ENCODE measurements at regions not wholly inside any gene's neighbourhood (a gene's known extent, or its start where the extent isn't known, plus 50 kb on each side); places are given as distances from the start of the nearest gene placed in this dataset.
A peak's percentile ranks its signal among the peaks of the same experiment; 100 is the strongest.
"Not testable (repeated sequence)": the region's sequence is repeated elsewhere in the genome, so short reads cannot be mapped to it uniquely, and the experiment has no call there.

DNA sequence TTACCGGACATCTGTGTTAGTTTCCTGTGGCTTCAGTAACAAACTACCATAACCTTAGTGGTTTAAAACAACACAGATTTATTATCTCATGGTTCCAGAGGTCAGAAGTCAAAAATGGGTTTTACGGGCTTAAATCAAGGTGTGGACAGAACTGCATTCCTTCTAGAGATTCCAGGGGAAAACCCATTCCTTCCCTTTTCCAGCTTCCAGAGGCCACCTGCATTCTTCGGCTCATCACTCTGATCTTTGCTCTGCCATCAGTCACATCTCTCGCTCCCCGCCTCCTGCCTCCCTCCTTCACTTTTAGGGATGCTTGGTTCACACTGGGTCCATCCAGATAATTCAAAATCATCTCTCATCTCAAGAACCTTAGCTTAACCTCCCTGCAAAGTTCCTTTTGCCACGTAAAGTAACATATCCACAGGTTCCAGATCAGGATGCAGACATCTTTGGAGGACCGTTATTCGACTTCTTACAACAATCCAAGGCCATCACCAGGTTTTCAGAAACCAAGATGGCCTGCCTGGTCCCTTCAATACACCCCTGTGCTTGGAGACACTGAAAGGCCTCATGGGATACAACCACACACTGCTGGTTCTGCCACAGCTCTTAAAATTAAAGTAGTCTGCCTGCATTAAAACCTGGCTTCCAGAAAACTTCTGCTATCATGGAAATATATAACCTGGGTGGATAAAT is 225.9 kb upstream of the MYO3A start:
- DNase-seq (ENCODE audit: insufficient read length, low spot score) (no peak), FAIRE-seq (no peak)

DNA sequence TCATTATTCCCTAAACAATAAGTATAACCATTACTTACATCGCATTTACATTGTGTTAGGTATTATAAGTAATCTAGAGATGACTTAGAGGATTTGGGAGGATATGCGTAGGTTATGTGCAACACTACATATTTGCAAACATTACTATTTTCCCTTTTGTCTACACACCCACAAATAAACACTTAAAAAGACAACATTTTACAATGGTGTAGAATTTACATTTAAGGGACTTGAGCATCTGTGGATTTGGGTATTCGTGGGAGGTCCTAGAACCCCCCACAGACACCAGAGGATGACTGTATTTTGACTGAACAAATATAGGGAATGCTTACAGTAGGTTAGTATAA is 220.2 kb upstream of the MYO3A start:
- no peak for DNase-seq (ENCODE audit: insufficient read length, low spot score)
- no peak for FAIRE-seq

DNA sequence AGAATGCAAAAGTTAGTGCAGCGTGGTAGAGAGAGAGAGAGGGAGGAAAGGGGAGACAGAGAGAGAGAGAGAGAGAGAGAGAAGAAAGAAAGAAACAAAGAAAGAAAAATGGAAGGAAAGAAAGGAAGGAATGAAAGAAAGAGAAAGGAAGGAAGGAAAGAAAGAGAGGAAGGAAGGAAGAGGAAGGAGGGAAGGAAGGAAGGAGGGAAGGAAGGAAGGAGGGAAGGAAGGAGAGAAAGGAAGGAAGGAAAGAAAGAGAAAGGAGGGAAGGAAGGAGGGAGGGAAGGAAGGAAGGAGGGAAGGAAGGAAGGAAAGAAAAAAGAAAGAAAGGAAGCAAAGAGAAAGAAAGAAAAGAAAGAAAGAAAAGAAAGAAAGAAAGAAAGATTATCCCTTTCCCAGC is 209.8 kb upstream of the MYO3A start:
- DNase-seq (ENCODE audit: insufficient read length, low spot score) (no peak), FAIRE-seq (no peak)

DNA sequence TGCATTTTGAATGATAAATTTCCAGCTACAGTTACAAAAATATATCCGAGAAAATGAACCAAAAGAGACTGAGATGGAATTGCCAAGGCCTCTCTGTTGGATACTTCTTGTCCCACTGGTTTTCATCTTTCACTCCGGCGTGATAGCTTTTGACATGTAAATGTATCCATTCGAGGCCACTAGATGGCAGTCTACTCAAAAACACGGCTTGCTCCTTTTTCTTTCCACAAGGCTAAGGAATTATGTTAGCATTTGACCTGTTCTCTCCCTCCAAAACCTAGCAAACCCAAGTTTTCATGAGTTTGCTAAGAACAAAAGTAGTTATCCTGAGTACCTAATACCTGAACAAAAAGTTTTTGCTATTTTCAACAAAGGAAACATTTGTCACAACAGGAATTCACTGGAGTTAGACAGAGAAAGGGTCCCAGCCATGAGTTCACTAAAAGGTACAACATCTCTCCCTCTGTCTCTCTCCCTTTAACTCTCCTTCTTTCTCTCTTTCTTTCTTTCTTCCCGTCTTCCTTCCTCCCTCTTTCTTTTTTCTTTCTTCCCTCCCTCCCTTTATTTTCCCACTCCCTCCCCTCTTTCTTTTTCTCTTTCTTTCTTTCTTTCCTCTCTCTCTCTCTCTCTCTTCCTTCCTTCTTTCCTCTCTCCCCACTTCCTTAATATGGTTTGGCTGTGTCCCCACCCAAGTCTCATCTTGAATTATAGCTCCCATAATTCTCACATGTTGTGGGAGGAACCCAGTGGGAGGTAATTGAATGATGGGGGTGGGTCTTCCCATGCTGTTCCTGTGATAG is 207.9 kb upstream of the MYO3A start:
- DNase-seq (ENCODE audit: insufficient read length, low spot score) = no peak
- peak; percentile 86 for FAIRE-seq

DNA sequence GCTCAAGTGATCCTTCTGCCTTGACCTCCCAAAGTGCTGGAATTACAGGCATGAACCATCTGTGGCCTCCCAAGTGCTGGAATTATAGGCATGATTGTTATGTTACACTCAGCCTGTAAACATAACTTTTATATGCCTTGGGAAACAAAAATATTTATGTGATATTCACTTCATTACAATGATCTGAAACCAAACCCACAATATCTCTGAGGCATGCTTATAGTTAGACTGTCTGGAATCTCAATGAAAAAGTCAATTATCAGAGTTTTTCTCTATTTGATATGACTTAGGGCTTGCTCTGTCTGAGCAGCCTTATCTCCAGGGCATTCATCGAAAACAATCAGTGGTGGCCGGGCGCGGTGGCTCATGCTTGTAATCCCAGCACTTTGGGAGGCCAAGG is 195.3 kb upstream of the MYO3A start:
- DNase-seq (ENCODE audit: insufficient read length, low spot score) (no peak), FAIRE-seq (no peak)

DNA sequence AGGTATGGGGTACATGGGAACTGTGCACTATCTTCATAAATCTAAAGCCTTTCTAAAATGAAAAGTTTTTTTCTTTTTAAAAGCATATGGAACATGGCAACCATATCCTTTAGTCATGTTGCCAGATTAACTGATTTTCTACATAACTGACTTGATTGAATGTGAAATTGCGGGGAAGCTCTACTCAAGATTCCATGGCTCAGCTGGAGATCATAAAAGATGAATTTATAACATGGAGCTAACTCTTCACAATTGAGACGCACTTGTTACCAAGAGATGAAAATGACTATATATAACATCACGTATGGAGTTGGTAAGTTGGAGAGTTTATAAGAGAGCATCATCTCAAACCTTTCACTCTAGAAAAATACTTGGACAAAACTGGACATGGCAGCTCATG is 190.2 kb upstream of the MYO3A start:
- DNase-seq (ENCODE audit: insufficient read length, low spot score) = no peak
- FAIRE-seq = no peak

DNA sequence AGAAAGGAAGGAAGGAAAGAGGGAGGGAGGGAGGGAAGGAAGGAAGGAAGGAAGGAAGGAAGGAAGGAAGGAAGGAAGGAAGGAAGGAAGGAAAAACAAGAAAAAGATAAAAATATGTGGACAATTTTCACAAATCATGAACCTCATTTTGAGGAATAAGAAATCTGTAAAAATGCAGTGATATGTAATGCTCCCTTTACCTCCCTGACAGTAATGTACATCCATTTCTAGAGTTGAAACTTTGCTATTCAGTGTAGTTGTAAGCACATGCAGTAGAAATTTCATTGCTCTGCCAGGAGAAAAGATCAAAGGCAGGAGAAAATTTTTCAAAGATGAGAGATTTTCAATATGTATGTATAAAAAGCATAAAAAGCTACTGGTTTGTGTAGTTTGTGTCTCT is 189.5 kb upstream of the MYO3A start:
- FAIRE-seq (no peak), DNase-seq (ENCODE audit: insufficient read length, low spot score) (no peak)

DNA sequence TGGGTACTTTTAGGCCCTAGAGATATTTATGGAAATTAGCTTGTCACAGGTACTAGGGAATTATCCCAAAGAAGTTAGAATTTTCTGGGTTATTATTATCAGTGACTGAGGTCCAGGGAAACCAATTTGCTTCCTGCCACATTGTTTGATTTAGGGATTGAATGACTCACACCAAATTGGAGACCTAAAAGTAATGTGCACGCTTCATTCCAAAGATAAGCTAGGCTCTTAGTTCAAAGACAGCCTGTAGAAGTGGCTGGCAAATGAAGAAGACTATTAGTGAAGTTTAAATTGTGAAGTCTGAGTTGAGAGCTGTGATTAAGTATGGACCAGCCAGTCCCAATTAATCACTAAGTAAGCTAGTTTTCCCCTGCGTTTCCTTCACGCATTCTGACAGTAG is 188.1 kb upstream of the MYO3A start:
- no peak for DNase-seq (ENCODE audit: insufficient read length, low spot score)
- FAIRE-seq = no peak

DNA sequence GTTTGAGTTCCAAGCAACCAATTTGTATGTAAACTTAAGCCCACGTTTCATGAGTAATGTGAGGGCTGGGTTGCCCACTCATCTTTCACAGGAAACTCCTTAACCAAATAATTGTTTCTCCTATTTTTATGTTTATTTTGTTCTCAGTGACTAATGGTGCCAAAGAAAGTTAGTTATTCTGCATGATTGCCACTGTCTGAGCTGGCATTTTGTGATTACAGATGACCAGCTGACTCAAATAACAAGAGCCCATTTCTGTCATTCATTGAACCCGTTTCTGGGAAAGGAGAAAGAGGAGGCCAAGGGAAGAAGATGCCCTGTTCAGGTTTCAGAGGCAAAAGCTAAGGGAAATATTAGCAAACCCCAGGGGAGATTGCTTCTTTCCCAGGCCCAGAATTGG is 186.9 kb upstream of the MYO3A start:
- no peak for FAIRE-seq
- no peak for DNase-seq (ENCODE audit: insufficient read length, low spot score)

DNA sequence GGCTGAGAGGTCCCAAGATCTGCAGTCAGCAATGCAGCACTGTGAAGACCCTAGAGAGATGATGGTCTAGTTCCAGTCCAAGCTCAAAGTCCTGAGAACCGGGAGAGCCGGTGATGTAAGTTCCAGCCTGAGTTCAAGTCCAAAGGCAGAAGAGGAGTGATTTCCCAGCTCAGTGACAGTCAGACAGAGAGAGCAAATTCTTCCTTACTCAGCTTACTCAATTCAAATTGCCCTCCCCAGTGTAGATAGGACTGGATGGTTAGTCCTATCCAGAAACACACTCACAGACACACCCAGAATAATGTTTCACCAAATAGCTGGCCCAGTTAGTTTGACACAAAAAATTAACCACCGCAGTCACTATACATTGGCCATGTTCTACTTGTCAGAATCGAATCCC is 185.5 kb upstream of the MYO3A start:
- no peak for DNase-seq (ENCODE audit: insufficient read length, low spot score)
- no peak for FAIRE-seq

DNA sequence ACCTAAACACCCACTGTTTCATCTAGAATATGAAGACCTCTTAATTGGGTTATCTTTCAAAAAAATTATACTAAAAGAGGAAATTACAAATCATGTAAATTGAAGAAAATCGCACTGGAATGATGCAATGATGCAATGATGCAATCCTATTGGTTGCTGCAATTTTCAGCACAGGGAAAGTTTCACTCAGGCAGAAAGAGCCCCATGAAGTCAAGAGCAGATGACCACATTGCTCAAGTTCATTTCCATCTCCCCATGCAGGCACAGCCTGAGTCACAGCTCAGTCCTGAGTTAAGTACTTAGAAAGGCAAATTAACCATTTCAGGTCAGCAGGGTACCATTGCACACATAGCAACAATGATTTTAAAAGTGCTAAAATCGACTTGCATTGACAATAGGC is 180.3 kb upstream of the MYO3A start:
- DNase-seq (ENCODE audit: insufficient read length, low spot score) (no peak), FAIRE-seq (no peak)

DNA sequence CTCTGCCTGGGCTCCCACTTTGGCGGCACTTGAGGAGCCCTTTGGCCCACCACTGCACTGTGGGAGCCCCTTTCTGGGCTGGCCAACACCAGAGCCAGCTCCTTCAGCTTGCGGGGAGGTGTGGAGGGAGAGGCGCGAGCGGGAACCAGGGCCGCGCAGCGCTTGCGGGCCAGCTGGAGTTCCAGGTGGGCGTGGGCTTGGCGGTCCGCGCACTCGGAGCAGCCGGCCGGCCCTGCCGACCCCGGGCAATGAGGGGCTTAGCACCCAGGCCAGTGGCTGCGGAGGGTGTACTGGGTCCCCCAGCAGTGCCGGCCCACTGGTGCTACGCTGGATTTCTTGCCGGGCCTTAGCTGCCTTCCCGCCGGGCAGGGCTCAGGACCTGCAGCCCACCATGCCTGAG is 178.2 kb upstream of the MYO3A start:
- FAIRE-seq; DNase-seq (ENCODE audit: insufficient read length, low spot score): not testable (repeated sequence)

DNA sequence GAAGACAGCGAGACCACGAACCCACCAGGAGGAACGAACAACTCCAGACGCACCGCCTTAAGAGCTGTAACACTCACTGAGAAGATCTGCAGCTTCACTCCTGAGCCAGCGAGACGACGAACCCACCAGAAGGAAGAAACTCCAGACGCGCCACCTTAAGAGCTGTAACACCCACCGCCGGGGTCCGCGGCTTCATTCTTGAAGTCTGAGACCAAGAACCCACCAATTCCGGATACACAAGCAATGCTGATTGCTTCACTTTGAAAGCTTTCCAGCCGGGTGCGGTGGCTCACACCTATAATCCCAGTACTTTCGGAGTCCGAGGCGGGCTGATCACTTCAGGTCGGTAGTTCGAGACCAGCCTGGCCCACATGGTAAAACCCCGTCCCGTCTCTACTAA is 177.2 kb upstream of the MYO3A start:
- no peak for DNase-seq (ENCODE audit: insufficient read length, low spot score)
- no peak for FAIRE-seq

DNA sequence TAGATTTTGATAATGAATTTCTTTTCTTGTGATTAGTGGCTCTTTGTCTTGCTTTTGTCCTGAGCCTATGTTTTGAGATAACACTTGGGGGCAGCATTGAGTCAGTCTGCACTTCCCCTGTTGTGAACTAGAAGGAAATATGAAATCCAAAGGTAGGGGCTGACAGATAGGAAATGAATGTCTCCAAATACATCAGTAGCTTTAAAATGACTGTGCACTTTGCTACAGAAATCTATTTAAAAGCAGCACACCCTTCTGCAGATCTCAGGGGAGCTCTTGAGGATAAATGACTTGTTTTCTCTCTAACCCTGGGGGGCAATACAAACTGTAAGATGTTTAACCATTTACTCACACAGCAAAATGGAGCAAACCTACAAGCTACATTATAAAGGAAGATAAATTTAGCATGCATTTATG is 176.0 kb upstream of the MYO3A start:
- DNase-seq (ENCODE audit: insufficient read length, low spot score) (peak; percentile 16), FAIRE-seq (no peak)

DNA sequence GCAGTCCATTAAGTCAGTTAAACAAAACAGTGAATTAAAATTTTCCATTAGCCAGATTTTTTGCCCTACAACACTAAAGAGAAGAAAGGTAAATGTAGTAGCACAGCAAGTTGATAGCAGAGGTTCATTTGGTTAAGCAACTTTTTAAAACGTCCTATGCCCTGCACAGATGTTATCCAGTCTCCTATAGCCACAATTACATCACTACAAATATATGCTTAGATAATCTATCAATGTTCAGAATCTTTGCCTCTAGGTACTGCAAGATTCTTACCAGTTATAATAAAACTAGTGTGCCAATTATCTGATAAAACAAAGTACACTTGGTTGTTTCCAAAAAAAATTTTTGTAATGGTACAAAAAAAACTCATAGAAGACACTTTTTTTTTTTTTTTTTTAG is 175.5 kb upstream of the MYO3A start:
- DNase-seq (ENCODE audit: insufficient read length, low spot score) (no peak), FAIRE-seq (no peak)

DNA sequence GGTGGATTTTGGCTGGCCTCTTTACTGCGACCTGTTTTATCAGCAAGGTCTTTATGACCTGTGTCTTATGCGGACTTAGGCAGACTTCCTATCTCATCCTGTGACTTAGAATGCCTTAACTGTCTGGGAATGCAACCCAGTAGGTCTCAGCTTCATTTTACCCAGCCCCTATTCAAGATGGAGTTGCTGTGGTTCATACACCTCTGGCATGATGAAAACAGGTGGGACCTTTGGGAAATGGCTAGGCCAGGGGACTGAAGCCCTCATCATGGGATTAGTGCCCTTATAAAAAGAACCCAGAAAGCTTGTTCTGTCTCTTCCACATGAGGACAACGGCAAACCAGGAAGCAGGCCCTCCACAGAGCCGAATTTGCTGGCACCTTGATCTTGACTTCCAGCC is 172.1 kb upstream of the MYO3A start:
- FAIRE-seq = no peak
- DNase-seq (ENCODE audit: insufficient read length, low spot score) = no peak

DNA sequence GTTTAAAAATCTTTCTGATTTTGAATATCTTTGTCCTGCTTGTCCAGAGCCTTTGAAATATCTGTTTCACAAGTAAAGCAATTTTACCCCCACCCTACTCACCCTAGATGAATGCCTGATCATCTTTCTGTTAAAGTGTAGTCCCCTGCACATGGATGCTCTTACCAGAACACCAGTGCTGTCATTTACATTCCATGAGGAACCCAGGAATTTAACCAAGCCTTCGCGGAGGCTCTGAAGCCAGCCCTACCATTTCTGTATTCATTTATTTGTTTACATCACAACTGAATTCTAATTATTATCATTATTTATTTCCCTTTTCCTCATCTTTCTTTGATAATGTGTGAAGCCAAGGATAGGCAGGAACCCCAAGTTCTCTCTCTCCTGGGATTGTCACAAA is 167.8 kb upstream of the MYO3A start:
- no peak for DNase-seq (ENCODE audit: insufficient read length, low spot score)
- FAIRE-seq = no peak

DNA sequence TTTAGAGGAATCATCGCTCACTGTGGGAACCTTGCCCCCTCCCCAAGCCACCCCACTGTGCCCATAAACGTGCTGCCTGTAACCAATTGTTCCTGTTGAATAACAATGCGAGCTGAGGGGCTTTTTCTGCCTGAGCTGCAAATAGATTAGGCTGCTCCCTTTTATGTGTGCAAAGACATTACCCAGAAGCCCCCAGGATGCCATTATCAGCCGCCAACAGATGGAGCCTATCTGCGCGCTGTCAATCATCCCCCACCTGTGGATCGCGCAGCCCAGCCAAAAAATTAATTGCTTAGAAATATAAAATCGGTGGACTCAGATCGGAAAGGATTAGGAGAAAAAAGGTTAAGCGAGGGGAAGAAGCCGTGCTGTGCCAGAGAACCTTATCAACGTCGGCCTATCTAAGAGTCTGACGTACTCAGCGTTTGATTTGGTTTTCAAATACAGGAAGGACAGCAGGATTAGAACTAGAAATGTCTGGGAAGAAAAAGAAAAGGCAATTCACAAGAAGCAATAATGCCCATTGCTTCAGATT is 167.3 kb upstream of the MYO3A start:
- DNase-seq (ENCODE audit: insufficient read length, low spot score) (no peak), FAIRE-seq (no peak)

DNA sequence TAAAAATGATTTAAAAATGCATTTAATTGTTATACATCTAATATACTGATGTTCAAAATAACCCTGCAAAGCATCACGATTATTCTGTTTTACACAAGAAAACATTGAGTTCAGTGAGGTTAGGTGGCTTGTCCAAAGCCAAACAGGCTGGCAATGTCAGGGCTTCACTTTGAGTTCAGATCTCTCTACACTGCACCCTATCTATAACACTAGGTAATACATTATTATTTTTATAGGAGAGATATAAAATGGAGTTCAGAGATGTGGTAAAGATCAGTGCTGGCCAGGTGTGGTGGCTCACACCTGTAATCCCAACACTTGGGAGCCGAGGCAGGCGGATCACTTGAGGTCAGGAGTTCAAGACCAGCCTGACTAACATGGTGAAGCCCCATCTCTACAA is 165.9 kb upstream of the MYO3A start:
- no peak for FAIRE-seq
- DNase-seq (ENCODE audit: insufficient read length, low spot score) = no peak

DNA sequence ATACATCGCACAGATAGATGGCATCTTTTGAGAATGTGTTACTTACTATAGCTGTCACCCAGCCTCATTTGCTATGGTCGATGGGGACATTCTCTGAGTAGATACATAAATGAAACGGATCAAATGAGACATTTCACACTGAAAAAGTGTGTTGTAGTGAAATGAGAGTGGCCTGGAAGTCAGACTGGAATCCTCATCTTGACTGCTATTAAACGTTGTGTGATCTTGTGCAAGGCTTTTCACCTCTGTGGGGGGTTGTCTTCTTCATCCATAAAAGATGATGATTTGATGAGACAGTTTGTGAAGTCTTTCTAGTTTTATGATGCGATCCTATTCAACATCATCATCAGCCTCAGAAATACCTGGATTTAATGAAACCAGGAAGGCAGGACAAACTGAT is 155.4 kb upstream of the MYO3A start:
- FAIRE-seq (no peak), DNase-seq (ENCODE audit: insufficient read length, low spot score) (no peak)

DNA sequence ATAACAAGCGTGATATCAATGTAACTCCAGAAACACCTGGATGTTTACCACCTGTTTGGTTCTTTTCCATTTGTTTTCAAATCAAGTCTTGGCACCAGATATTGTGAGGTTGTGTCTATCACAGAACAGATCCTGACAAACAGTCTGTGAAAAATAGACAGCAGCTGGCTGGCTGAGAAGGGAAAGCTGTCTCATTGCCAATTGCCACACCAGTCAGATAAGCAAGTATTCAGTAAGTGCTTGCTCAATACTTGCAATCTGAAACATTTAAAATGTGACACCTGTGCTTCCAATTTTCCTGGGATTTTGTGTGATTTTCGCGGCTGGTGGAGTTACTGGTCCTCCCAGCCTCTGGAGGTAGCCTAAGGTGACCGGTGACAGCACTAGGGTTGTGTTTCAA is 147.9 kb upstream of the MYO3A start:
- DNase-seq (ENCODE audit: insufficient read length, low spot score) = no peak
- FAIRE-seq = no peak

DNA sequence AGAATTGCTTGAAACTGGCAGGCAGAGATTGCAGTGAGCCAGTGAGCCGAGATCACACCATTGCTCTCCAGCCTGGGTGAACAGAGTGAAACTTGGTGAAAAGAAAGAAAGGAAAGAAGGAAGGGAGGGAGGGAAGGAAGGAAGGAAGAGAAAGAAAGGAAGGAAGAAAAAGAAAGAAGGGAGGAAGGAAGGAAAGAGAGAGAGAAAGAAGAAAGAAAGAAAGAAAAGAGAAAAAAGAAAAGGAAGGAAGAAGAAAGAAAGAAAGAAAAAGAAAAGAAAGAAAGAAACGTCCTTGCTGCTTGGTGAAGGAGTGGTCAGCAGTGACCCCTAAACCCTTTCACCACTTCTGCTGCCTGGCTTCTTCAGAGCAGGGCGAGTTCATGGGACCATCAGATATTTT is 147.1 kb upstream of the MYO3A start:
- FAIRE-seq = no peak
- no peak for DNase-seq (ENCODE audit: insufficient read length, low spot score)

Data from GM19239 (cell line).